Renal pelvis (tissue), 1 donor: ENCODE measurements at regions not wholly inside any gene's neighbourhood (a gene's known extent, or its start where the extent isn't known, plus 50 kb on each side); places are given as distances from the start of the nearest gene placed in this dataset.

Experiments
- DNase-seq: peaks from one replicate; pipeline ENCODE4 v3.0.0-alpha.2; 2013

DNA sequence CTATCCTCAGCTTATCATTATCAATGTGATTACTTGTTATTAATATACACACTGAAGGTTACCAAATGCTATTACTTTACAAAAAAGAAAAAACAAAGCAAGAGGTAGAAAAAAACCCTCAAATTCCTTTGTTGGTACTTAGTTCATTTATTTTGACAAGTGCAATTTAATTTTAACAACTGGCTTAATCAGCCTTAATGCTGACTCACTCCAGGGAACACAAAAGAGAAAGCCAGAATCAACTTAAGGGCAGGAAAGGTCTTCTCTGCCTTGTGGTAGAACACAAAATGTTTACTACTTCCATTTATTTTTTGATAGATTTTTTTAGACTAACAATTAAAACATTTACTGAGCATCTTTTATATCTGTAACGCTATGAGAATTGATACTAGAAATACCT, 417.1 kb downstream of the PCDH17 start:
- no peak for DNase-seq

GRCh38 chr13:58051396-58051795, 419.9 kb downstream of the PCDH17 start:
- no peak for DNase-seq

- no peak for DNase-seq
Observed at GRCh38 chr13:58051807-58052375, 420.3 kb downstream of the PCDH17 start.

- no peak for DNase-seq
Observed at GRCh38 chr13:58056426-58056825, 424.9 kb downstream of the PCDH17 start.

GRCh38 chr13:58059624-58060023, 428.1 kb downstream of the PCDH17 start:
- no peak for DNase-seq

DNA sequence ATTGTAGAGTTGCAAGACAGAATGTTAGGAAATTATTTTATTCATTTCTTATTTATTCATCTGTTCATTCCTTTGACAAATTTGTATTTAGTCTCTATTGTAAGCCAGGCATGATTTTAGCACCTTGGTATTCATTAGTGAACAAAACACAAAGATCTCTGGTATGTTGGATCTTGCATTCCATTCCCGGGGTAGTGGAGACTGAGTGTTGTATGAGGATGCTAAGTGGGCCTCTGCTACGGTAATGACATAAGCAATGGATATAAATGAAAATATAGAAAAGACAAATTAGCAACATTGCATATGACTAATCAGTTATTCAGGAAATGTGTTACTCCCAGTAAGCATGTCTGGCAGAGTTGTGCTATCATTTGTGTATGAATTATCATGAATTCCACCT, 449.3 kb downstream of the PCDH17 start:
- no peak for DNase-seq

GRCh38 chr13:58081301-58081820, 449.8 kb downstream of the PCDH17 start:
- DNase-seq = no peak

DNA sequence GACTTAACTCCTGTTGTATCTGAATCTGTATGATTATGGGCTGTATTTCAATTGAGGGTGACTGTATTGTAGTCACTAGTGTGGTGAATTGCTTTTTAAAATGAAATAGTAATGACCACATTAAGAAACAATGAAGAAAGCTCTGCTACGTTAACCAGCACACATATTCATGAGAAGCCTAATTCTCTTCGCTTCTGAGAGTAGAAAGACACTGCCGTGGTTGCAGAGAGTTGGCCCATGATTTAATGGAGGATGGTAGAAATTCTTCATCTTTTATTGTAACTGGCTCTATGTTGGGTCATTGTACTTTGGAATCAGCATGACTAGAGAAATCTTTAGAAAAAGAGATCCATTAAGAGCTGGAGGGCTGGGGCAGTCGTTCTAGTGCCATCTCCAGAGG, 451.5 kb downstream of the PCDH17 start:
- no peak for DNase-seq

- no peak for DNase-seq
Observed at GRCh38 chr13:58085274-58085673, 453.7 kb downstream of the PCDH17 start.

- DNase-seq = no peak
Observed at GRCh38 chr13:58085819-58086218, 454.3 kb downstream of the PCDH17 start.

DNA sequence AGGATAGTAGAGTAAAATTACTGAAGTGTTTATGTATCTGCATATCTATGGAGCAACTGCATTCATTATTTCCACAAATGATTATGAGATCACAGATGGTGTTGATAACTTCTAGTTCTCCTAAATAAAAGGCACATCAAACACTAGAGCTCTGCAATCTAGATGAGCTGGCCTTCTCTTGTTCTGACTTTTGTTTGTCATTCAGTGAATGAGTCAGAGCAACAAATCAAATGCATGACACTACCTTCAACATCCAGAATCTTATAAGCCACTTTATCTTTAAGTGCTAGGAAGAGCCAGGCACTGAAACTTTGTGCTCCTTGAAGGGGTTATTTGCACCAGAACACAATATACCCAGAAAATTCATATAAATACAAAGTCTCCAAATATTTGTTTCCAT, 456.0 kb downstream of the PCDH17 start:
- no peak for DNase-seq

DNA sequence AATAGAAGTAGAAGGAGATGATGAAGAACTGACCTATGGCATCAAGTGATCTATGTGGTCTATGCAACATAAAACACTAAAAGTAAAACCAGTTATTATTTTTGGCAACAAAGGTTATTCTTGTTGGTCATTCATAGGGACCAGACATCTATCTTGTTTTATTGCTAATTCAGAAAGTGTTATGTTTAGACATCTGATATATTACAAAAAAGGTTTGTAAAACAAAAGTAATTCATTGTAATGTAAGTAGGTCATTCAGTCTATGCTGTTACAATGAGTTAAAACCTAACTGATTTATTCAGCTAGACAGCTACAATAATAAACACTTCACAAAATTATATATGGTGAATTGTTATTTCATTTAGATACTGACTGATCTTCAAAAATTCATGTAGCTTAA, 461.9 kb downstream of the PCDH17 start:
- peak; percentile 42 for DNase-seq

- no peak for DNase-seq
Observed at GRCh38 chr13:58097831-58098230, 466.3 kb downstream of the PCDH17 start.

- no peak for DNase-seq
Observed at GRCh38 chr13:58119351-58119750, 487.8 kb downstream of the PCDH17 start.

- no peak for DNase-seq
Observed at GRCh38 chr13:58119804-58120203, 488.3 kb downstream of the PCDH17 start.

GRCh38 chr13:58126496-58126895, 495.0 kb downstream of the PCDH17 start:
- DNase-seq = no peak

DNA sequence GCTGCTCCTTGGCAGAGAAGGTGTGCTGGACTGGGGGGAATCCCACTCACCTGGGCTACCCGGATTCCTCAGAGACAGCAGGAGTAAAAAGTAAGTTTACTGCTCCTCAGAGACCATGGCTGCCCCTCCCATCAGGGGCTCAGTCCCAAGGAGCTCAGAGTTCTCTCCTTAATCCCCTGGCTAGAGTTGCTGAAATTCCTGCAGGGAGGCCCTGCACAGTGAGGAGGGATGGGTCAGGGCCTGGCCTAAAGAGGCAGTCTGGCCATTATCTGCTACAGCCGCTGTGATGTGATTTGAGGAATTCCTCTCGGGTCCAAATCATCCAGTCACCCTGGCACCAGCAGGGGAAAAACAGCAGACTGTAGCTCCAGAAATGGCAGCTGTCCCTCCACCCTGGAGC, 502.5 kb downstream of the PCDH17 start:
- DNase-seq = no peak

- no peak for DNase-seq
Observed at GRCh38 chr13:58134525-58134924, 503.0 kb downstream of the PCDH17 start.

DNA sequence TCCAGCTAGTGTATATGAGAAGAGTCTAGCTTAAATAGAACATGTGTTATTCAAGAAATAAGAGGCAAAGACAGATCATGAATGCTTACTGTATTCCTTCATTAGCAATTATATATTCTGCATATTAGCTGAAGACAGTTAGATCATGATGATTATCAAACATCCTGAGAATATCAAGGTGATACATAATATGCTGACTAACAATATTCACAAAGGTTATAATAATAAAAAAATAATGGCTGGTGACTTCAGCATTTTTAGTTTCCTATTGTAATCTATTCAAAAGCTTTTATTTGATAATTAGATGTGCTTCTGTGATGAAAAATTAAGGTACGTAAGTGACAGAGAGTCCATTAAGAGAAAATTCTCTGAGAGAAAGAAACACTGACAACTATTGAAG, 511.4 kb downstream of the PCDH17 start:
- DNase-seq = no peak

DNA sequence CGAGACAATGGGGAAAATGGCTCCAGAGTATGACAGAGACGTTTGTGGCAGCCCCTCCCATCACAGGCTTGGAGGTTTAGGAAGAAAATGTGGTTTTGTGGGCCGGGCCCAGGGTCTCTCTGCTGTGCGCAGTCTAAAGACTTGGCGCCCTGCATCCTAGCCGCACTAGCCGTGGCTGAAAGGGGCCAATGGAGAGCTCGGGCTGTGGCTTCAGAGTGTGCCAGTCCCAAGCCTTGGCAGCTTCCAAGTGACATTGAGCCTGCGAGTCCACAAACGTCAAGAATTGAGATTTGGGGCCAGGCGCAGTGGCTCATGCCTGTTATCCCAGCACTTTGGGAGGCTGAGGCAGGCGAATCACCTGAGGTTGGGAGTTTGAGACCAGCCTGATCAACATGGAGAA, 513.1 kb downstream of the PCDH17 start:
- no peak for DNase-seq

GRCh38 chr13:58151452-58151851, 519.9 kb downstream of the PCDH17 start:
- DNase-seq = no peak

GRCh38 chr13:58160980-58161379, 529.4 kb downstream of the PCDH17 start:
- DNase-seq = no peak

- DNase-seq = no peak
Observed at GRCh38 chr13:58165617-58166016, 534.1 kb downstream of the PCDH17 start.

DNA sequence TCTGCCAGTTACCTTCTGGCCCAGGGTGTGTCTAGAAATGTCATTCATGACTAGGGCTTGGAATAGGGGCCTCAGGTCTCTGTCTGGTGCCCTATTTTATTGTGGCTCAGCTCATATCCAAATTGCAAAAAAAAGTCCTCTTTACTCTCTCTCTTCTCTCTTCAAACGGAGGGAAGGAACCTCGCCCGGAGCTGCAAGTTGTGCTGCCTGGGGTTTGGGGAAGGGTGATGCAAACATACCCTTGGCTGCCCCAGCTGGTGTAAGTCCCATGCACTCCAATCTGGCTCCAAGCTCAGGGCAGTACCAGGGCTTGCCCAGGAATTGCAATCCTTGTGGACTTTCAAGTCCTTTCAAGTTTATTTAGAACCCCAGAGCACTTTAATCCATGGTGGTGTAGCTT, 549.6 kb downstream of the PCDH17 start:
- no peak for DNase-seq

- no peak for DNase-seq
Observed at GRCh38 chr13:58187881-58188280, 556.3 kb downstream of the PCDH17 start.
